HG03066 (cell line): ENCODE measurements at regions not wholly inside any gene's neighbourhood (a gene's known extent, or its start where the extent isn't known, plus 50 kb on each side); places are given as distances from the start of the nearest gene placed in this dataset.
"Not testable (repeated sequence)": the region's sequence is repeated elsewhere in the genome, so short reads cannot be mapped to it uniquely, and the experiment has no call there.

Source experiments
- ATAC-seq: cut with Tn5 transposase; IDR thresholded peaks from one replicate; pipeline ENCODE4 v1.9.1; 2021; ENCODE audit warnings: low read depth; ENCODE audit not compliant: unreplicated experiment

DNA sequence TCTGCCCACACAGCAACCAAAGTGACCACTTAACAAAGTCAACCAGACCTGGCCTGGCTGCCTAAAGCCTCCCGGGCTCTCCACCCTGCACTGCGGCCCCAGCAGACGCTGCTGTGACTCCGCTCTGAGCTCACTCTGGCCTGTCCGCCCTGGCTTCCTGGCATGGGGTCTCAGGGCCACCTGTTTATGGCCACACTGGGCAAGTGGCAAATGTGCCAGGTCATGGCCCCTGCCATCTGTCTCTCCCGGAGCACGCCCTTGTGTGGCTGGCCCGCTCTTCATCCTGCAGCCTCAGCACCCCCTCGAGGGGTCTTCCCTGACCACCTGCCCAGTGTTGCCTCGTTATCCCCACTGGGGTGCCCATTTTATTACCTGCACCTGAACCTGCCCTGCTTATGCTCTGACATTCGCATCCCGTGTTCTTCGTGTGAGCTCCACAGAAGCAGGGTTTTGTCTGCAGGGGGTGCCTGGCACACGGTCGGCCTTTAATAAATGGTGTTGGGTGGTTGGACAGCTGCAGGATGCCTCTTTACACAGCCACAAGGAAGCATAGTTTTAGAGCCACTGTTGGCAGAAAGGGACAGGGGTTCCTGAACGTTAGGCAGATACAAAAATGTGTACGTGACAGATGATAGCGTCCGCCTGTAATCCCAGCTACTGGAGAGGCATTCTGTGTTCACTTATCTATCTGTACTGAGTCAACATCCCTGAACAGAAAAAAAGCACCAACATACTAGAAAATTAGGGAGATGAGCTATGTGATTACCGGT, 785.6 kb downstream of the TBC1D22A start:
- no peak for ATAC-seq

- no peak for ATAC-seq
These were observed 784.8 kb downstream of the TBC1D22A start for GRCh38 chr22:47547239-47547661.

DNA sequence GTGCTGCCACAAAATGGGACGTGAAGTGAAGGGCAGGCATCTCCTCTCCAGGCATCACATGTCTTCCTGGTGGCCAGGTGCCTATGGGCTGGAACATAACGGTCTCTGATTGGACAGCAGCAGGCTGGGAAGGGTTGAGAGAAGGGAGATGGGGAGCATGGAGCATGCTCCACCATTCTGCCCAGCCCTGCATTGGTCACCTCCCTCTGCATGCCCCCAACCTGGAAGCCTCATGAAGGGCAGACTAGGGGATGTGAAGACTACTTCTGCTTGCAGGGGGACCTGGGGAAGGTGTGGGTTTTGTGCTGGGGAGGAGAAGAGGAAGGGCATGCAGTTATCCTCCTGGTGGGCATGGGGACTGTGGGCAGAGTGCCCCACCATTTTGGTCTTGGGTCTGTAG, 782.2 kb downstream of the TBC1D22A start:
- ATAC-seq = no peak

GRCh38 chr22:47543447-47543846, 781.0 kb downstream of the TBC1D22A start:
- ATAC-seq = no peak

GRCh38 chr22:47540011-47540410, 777.6 kb downstream of the TBC1D22A start:
- ATAC-seq = no peak

GRCh38 chr22:47539374-47539773, 776.9 kb downstream of the TBC1D22A start:
- ATAC-seq = no peak

DNA sequence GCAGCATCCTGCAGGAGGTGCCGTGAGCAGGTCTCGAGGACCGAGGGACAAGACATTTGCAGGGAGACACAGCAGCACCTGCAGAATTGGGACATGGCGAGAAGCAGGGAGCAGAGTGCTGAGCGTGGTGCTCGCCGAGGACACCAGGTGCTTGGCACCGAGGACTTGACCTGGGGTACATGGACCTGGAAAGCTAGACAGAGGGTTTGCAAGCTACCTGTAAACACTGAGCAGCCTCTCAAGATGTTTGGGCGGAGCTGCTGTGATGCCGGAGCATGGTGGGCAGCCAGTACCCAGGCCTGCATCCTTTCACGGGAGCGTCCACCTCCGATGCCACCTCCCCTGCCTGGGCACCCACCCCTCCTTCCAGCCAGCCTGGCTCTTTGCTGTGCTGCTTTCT, 773.2 kb downstream of the TBC1D22A start:
- no peak for ATAC-seq

- no peak for ATAC-seq
These were observed 772.5 kb downstream of the TBC1D22A start for GRCh38 chr22:47534804-47535410.

DNA sequence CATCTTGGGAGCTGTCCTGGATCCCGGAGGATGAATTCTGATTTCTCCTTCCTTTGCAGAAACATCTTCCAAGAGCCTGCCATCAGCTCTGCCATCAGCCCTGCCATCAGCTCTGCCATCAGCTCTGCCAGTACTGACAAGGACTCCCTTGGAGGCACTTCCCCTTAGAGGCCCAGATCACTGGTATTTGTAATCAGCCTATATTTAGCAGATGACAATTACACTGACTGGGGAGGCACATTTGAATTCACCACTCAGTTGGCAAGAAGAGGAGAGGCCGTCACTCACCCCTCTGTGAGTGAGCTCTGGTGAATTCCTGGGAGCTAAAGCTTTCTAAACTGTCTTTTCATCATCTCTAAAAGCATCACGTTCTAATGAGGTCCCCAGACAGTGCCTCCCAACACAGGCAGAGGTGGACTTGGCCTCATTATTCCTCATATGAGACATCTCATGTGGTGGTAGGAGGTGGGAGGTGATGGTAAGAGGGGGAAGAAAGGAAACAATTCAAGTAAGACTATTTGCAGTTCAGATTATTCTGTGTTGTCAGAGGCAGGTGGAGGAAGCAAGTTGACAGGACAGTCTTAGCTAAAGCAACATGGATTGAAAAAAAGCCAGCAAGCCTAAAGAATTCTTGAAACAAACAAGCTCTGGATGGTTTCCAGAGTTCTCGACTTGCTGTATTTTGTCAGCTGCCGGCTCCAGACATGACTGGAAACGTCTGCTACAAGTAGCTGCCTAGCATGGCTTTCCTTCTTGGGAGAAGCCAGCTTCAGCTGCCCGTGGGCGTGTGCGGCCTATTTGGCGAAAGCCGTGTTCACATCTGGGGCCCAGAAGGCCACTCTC, 771.7 kb downstream of the TBC1D22A start:
- ATAC-seq = no peak

DNA sequence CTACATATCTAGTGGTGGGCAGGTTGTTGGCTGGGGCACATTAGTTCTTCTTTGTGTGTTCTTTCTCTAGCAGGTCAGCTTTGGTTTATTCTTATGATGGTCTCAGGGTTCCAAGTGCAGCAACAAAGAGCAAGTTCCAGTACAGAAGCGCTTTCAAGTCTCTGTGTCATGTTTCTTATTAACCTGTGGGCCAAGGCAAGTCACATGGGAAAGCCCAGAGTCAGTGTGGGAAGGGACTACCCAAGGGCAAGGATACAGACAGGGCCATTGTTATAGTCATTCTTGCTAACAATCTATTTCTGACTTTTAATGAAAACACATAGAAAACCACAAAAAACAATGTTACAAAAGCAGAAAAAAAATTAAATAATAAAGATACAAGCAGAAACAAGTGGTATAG, 754.6 kb downstream of the TBC1D22A start:
- no peak for ATAC-seq

DNA sequence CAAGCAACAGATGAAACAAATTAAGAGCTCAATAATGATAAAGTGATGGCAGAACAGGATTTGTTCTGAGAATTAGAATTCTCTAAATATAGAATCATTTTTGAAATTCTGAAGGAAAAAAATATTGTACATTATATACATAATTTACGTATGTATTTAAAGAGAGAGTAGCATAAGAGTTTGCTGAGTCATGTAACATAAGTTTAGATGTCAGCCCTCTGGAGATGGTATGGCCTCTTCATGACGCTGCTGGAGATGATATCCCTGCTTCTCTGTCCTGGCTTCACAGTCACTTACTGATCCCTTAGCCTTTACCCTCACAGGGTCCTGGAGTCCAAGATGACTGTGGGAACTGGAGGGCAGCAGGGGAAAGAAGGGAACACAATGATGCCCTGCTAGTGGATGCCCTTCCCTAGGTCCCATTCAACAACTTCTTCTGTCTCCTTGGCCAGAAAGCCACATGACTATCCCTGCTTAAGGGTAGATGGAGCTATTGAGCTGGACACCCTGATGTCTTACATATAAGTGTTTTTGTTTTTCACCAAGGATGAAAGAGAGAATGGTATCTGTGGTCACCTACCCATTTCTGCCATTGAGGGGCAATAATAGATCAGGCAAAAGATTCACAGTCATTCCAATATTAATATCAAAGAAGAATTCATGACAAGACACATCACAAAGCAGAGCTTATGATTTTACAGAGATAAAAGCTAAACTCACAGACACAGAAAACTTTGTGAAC, 753.1 kb downstream of the TBC1D22A start:
- ATAC-seq = no peak

GRCh38 chr22:47512617-47513016, 750.2 kb downstream of the TBC1D22A start:
- ATAC-seq = no peak

GRCh38 chr22:47504962-47505361, 742.5 kb downstream of the TBC1D22A start:
- no peak for ATAC-seq

DNA sequence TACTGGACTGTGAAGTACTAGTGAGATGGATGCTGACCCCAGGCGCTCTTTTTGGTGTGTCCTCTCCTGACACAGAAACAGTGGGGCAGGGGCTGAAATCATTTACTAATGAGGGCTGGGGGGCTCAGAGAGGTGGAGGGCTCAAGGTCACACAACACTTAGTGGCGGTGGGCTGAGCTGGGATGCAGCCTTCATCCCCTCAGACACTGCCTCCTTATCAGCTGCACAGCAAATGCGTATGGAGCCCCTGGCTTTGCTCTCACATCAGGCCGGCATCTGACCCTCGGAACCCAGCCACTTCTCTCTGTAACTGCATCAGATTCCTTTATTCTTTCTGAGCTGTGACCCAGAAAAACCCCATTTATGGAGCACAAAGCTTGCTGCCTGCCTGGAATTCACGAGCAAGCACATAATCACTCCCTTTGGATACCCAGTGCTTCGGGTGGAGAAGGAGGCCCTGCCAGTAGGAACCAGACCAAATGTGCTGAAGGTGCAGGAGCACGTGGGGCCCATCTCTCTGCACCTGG, 736.6 kb downstream of the TBC1D22A start:
- ATAC-seq = no peak

DNA sequence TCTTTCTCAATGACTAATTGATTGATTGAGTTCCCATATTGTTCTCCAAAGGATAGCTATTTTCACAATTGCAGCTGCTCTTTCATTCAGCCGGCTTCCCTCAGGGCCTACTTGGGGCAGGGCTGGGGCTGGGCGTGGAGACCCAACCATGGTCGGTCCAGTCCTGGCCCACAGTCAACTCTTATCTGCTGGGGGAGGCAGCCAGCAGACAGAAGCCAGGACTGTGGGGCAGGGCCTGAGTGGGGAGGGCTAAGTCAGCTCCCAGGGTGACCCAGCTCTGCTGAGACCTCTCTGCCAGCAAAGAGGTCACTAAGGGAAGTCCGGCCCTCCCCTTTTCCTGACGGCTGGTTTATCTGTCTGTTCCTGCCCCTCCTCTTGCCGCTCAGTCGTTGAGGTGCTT, 735.2 kb downstream of the TBC1D22A start:
- ATAC-seq = no peak

GRCh38 chr22:47495110-47495509, 732.7 kb downstream of the TBC1D22A start:
- ATAC-seq = no peak

GRCh38 chr22:47488131-47488530, 725.7 kb downstream of the TBC1D22A start:
- ATAC-seq = not testable (repeated sequence)

- no peak for ATAC-seq
These were observed 724.3 kb downstream of the TBC1D22A start for GRCh38 chr22:47486569-47487312.

GRCh38 chr22:47484960-47485569, 722.6 kb downstream of the TBC1D22A start:
- no peak for ATAC-seq
